OCI-LY7 (cell line): ENCODE measurements at regions not wholly inside any gene's neighbourhood (a gene's known extent, or its start where the extent isn't known, plus 50 kb on each side); places are given as distances from the start of the nearest gene placed in this dataset.

Experiments used
- BruUV-seq: library from RNA; stranded (reverse); fragments of 400-500 nt; replicated peaks from 2 replicates; lab custom pipeline; 2021; lab: Mats Ljungman, UMichigan
- CTCF ChIA-PET: fragments of 300-600 bp; sonication (Branson Sonifier 250); formaldehyde crosslinking; loops from one replicate; lab custom pipeline; 2022; ENCODE audit warnings: antibody characterized with exemption; ENCODE audit not compliant: unreplicated experiment; lab: Charles Lee
- POLR2A ChIA-PET: fragments of 300-600 bp; sonication (Branson Sonifier 250); formaldehyde crosslinking; loops from one replicate; lab custom pipeline; 2022; ENCODE audit warnings: antibody characterized with exemption; lab: Charles Lee
- DNase-seq: peaks from one replicate; pipeline ENCODE4 v3.0.0-alpha.2; 2015; ENCODE audit warnings: low spot score
- H2AFZ ChIP-seq: fragments of 200-600 bp; sonication (generic), shearing (Covaris generic); 2 replicates; pipeline ENCODE4 v1.6.1; 2014; ENCODE audit warnings: mild to moderate bottlenecking, antibody characterized with exemption, low read length, moderate library complexity
- H3K27ac ChIP-seq: fragments of 200-600 bp; sonication (generic); 2 replicates; pipeline ENCODE4 v1.5.1; 2014; ENCODE audit warnings: mixed run types, low read depth, mild to moderate bottlenecking, moderate library complexity, low read length, inconsistent platforms; ENCODE audit not compliant: poor library complexity, severe bottlenecking
- H3K36me3 ChIP-seq: fragments of 200-600 bp; sonication (generic); 2 replicates; pipeline ENCODE4 v1.6.1; 2014; ENCODE audit warnings: mild to moderate bottlenecking, antibody characterized with exemption, low read length, moderate library complexity, mixed read lengths; ENCODE audit not compliant: insufficient read depth
- H3K4me1 ChIP-seq: fragments of 200-600 bp; sonication (generic); 2 replicates; pipeline ENCODE4 v1.5.1; 2014; ENCODE audit warnings: mild to moderate bottlenecking, low read length; ENCODE audit not compliant: insufficient read depth, poor library complexity, severe bottlenecking
- H3K4me2 ChIP-seq: fragments of 200-600 bp; sonication (generic); 2 replicates; pipeline ENCODE4 v1.6.1; 2014; ENCODE audit warnings: mild to moderate bottlenecking, low read length
- H3K4me3 ChIP-seq: fragments of 200-600 bp; sonication (generic); 2 replicates; pipeline ENCODE4 v1.5.1; 2014; ENCODE audit warnings: mild to moderate bottlenecking, low read depth, low read length; ENCODE audit not compliant: poor library complexity, severe bottlenecking
- H3K79me2 ChIP-seq: fragments of 200-600 bp; sonication (generic); 2 replicates; pipeline ENCODE4 v1.6.1; 2016; ENCODE audit warnings: low read depth, mild to moderate bottlenecking, low read length, moderate library complexity, mixed read lengths; ENCODE audit not compliant: insufficient read depth
- H3K9me2 ChIP-seq: fragments of 200-600 bp; sonication (generic); 2 replicates; pipeline ENCODE4 v1.6.1; 2016; ENCODE audit warnings: mild to moderate bottlenecking, low read length, mixed read lengths; ENCODE audit not compliant: insufficient read depth
- H3K9me3 ChIP-seq: fragments of 200-600 bp; sonication (generic); 2 replicates; pipeline ENCODE4 v1.6.1; 2014; ENCODE audit warnings: mild to moderate bottlenecking, mixed run types, low read length, mixed read lengths
- H4K20me1 ChIP-seq: fragments of 200-600 bp; sonication (generic); 2 replicates; pipeline ENCODE4 v1.6.1; 2014; ENCODE audit warnings: mild to moderate bottlenecking, antibody characterized with exemption, low read length, moderate library complexity, mixed read lengths; ENCODE audit not compliant: insufficient read depth
- CTCF ChIP-seq: fragments of 200-600 bp; sonication (generic); conservative IDR thresholded peaks from 2 replicates; pipeline ENCODE4 v1.5.1; 2014; ENCODE audit warnings: mild to moderate bottlenecking, antibody characterized with exemption, low read length, moderate library complexity, mixed read lengths
- EZH2phosphoT487 ChIP-seq: fragments of 200-600 bp; sonication (generic); IDR thresholded peaks from 2 replicates; pipeline ENCODE4 v1.6.1; 2018; ENCODE audit warnings: low read depth, borderline replicate concordance, mild to moderate bottlenecking, mixed run types, antibody characterized with exemption, low read length, moderate library complexity, mixed read lengths
- intact Hi-C: fragments of 100-400 bp; cut with micrococcal nuclease; formaldehyde crosslinking; loops from one replicate; pipeline ENCODE4 v1.10.0; 2022; ENCODE audit not compliant: unreplicated experiment

GRCh38 chr4:161101881-161102280 is 1061.9 kb downstream of the FSTL5 start:
- no peaks in the 10 kb centered on the region for H4K20me1 ChIP-seq
- H3K4me3 ChIP-seq, result no peak overlapping the region
- no peaks in the 10 kb centered on the region for H3K9me3 ChIP-seq
- ChIA-PET POLR2A (interaction anchor here (0.7 kb wide), 2 partner anchors 11 to 262 kb away, joined by 3 to 4 read pairs; no protein-coding TSS in a partner anchor), CTCF (no interaction called here)
- intact Hi-C loops, result no loop called here
- no TSS peak for BruUV-seq
- no peaks in the 10 kb centered on the region for H3K9me2 ChIP-seq
- TF ChIP-seq EZH2phosphoT487, result no peak
- no peak overlapping the region for H2AFZ ChIP-seq
- no peaks in the 10 kb centered on the region for H3K36me3 ChIP-seq
- no peaks in the 10 kb centered on the region for H3K79me2 ChIP-seq
- no peaks in the 10 kb centered on the region for H3K4me1 ChIP-seq
- H3K4me2 ChIP-seq, result no peak overlapping the region
- no peak for DNase-seq
- no peak overlapping the region for H3K27ac ChIP-seq

GRCh38 chr4:161097821-161098220 is 1066.0 kb downstream of the FSTL5 start:
- Histone ChIP-seq H3K4me2 (no peak overlapping the region), H3K9me3 (no peaks in the 10 kb centered on the region), H4K20me1 (no peaks in the 10 kb centered on the region), H3K4me3 (no peak overlapping the region), H3K36me3 (no peaks in the 10 kb centered on the region), H3K9me2 (no peaks in the 10 kb centered on the region), H3K27ac (no peak overlapping the region), H3K4me1 (no peaks in the 10 kb centered on the region), H2AFZ (no peak overlapping the region), H3K79me2 (no peaks in the 10 kb centered on the region)
- no peak for DNase-seq
- intact Hi-C loops, result no loop called here
- BruUV-seq, result no TSS peak
- POLR2A ChIA-PET, result interaction anchor here (1.6 kb wide), 1 partner anchor 9 kb away, joined by 7 read pairs; no protein-coding TSS in a partner anchor
- TF ChIP-seq CTCF, result no peak
- TF ChIP-seq EZH2phosphoT487, result no peak
- CTCF ChIA-PET, result no interaction called here

GRCh38 chr4:161061046-161061445 is 1102.8 kb downstream of the FSTL5 start:
- POLR2A ChIA-PET, result interaction anchor here (0.7 kb wide), 1 partner anchor 145 kb away, joined by 3 read pairs; no protein-coding TSS in a partner anchor
- intact Hi-C loops, result no loop called here
- CTCF ChIA-PET, result no interaction called here

More at GRCh38 chr4:161061046-161061445, 1102.8 kb downstream of the FSTL5 start:
- Histone ChIP-seq H3K4me1 (no peaks in the 10 kb centered on the region), H3K27ac (no peak overlapping the region), H3K4me2 (no peak overlapping the region), H2AFZ (no peak overlapping the region), H3K9me3 (no peaks in the 10 kb centered on the region), H3K36me3 (no peaks in the 10 kb centered on the region), H3K9me2 (no peaks in the 10 kb centered on the region), H3K4me3 (no peak overlapping the region), H3K79me2 (no peaks in the 10 kb centered on the region), H4K20me1 (no peaks in the 10 kb centered on the region)
- BruUV-seq, result no TSS peak
- no peak for DNase-seq
- TF ChIP-seq EZH2phosphoT487 (no peak), CTCF (no peak)
